NB4 (cell line): ENCODE measurements at regions not wholly inside any gene's neighbourhood (a gene's known extent, or its start where the extent isn't known, plus 50 kb on each side); places are given as distances from the start of the nearest gene placed in this dataset.

ENCODE experiments used
- MYC ChIP-seq: IDR thresholded peaks from 2 replicates; pipeline ENCODE4 v1.6.1; 2011; ENCODE audit warnings: low read depth, low read length
- POLR2A ChIP-seq: IDR thresholded peaks from 2 replicates; pipeline ENCODE4 v1.6.1; 2011; ENCODE audit warnings: mild to moderate bottlenecking; ENCODE audit not compliant: insufficient read length; ENCODE audit errors: extremely low read depth
- TF ChIP-seq, protein P1 (sequence below): IDR thresholded peaks from one replicate; pipeline ENCODE4 v1.5.1; 2012; ENCODE audit warnings: low read depth, low read length
- TF ChIP-seq, protein P2 (sequence below): IDR thresholded peaks from 2 replicates; pipeline ENCODE4 v1.6.1; 2011; ENCODE audit warnings: low read depth, low read length

DNA sequence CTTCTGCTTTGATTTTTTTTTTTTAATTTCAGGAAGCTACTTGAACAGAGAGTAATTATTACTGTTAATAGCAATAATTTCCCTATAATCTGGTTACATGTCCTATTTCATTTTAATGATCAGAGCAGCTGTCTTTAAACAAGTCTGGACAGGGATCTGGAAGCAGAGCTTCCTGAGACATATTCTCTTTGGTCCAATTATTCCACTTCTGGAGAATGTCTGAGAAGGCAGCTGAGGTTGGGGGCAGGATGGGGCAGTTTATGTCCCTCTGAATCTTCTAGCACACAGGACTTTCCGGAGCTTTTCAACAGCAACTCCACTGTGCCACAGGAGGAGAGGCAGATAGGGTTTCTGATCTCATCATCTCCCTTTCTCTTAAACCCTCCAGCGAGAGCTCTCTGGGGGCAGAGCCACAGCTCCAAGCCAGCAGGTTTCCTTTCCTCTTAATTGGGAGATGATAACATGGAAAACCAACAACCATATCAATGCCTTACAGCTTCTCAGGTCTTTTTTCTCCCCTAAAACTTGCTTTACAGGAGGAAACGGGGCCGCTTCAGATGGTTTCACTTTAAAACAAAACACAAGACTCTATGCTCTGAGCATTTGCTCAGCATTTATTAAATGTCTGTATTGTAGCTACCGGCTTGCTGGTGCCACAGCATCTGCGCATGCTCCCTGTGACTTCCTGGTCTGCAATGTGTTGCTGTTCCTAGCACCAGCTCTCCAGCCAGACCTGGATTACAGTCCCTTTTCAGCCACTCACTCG, 425.7 kb upstream of the USP24 start:
- TF ChIP-seq, protein P1, sequence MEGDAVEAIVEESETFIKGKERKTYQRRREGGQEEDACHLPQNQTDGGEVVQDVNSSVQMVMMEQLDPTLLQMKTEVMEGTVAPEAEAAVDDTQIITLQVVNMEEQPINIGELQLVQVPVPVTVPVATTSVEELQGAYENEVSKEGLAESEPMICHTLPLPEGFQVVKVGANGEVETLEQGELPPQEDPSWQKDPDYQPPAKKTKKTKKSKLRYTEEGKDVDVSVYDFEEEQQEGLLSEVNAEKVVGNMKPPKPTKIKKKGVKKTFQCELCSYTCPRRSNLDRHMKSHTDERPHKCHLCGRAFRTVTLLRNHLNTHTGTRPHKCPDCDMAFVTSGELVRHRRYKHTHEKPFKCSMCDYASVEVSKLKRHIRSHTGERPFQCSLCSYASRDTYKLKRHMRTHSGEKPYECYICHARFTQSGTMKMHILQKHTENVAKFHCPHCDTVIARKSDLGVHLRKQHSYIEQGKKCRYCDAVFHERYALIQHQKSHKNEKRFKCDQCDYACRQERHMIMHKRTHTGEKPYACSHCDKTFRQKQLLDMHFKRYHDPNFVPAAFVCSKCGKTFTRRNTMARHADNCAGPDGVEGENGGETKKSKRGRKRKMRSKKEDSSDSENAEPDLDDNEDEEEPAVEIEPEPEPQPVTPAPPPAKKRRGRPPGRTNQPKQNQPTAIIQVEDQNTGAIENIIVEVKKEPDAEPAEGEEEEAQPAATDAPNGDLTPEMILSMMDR = no peak
- TF ChIP-seq POLR2A (no peak), MYC (no peak)
- TF ChIP-seq, protein P2, sequence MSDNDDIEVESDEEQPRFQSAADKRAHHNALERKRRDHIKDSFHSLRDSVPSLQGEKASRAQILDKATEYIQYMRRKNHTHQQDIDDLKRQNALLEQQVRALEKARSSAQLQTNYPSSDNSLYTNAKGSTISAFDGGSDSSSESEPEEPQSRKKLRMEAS = no peak
